KG1 (cell line): ENCODE measurements at regions not wholly inside any gene's neighbourhood (a gene's known extent, or its start where the extent isn't known, plus 50 kb on each side); places are given as distances from the start of the nearest gene placed in this dataset.

Source experiments
- DNase-seq: peaks from one replicate; lab custom pipeline; 2025; lab: John Stamatoyannopoulos, UW

DNA sequence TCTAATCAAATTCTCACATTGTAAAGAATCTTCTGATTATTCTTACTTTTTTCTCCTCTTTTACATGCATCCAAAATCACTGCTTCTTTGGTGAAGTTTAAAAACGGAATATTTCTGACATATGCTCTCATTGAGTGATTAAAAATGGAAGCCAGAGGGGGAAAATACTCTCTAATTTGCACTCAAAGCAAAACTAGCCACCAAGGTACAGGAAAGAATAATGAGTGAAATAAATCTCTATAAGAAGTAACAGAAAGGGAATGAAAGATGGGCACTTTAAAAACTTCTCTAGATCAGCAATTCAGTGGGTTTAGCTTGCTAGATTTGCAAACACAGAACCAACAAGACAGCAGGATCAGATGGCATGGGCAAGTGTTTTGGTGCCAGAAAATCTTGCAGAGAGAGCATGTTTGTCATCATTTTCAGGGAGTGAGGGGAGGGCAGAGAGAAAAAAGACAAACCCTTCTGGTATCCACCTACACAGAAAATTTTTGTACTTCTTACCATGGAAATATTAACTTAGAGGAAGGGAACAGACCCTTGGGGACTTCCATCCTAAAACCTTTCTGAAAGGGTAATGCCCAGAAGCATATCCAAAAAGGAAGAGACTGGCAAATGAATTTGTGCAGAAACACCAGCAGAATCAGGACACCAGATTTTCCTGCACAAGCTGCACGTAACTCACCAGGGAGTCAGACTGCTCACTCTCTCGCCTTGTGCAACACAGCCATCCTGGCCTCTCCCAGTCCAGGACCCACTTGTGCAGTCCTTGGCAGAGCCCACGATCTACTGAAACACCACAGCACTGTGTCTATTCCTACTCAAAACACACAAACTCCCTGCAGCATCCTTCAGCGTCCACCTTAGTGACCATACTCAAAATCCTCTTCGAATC lies 270.2 kb upstream of the PRDM1 start:
- DNase-seq = no peak

DNA sequence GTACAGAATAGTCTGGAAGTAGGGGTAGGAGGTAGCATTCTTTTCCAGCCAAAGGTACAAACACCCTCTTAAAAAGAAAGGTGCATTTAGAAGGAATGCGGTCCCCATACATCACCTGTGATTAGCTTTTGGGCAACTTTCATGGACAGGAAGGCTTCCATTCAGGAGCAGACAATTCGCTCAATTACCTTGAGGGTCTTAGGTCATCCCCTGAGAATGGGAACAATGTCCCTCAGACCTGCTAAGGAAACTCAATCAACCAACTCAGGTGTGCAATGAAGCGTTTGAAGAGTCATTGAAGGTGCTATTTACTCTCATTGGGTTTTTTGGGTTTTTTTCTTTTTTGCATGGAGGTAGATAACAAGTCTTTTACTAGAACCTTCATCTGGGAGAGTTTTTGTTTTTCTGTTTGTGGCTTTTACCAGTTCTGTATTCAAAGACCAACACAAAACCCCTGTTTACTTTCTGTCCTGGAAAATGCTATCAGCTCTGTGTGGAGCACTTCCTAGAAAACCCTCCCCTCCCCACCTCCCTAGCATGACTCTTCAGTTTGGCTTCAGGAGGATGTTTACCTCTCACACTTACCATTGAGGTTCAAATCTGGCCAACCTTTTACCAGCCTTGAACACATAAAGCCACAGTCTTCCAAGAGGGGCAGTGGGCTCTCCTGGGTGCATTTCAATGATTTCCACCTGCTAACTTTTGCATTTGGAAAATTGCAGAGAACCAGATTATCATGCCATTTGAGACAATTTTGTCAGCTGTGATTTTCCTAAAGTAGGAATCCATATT lies 271.2 kb upstream of the PRDM1 start:
- no peak for DNase-seq

DNA sequence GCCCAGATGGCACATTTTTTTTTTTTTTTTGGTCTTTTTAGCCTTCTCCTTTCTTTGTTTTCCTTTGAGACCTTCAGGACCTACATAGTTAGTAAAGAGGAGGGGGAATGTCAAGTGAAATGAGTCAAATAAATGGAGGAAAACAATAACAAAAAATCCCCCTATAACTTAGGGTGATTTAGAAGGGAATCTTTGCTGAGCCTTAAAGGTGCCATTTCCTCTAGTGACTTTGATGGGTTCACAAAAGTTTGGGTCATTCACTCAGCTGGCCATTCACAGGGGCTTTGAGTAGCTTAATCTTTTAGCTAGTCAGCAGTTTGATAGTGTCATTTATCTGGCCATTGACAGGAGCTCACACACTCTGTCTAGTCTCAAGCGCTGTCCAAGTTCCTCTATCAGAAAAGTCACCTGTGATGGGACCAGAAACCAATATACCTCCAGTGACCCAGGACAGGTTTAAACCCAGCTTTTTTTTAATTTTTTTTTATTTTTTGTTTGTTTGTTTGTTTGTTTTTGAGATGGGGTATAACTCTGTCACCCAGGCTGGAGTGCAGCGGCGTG lies 275.1 kb upstream of the PRDM1 start:
- DNase-seq = no peak

DNA sequence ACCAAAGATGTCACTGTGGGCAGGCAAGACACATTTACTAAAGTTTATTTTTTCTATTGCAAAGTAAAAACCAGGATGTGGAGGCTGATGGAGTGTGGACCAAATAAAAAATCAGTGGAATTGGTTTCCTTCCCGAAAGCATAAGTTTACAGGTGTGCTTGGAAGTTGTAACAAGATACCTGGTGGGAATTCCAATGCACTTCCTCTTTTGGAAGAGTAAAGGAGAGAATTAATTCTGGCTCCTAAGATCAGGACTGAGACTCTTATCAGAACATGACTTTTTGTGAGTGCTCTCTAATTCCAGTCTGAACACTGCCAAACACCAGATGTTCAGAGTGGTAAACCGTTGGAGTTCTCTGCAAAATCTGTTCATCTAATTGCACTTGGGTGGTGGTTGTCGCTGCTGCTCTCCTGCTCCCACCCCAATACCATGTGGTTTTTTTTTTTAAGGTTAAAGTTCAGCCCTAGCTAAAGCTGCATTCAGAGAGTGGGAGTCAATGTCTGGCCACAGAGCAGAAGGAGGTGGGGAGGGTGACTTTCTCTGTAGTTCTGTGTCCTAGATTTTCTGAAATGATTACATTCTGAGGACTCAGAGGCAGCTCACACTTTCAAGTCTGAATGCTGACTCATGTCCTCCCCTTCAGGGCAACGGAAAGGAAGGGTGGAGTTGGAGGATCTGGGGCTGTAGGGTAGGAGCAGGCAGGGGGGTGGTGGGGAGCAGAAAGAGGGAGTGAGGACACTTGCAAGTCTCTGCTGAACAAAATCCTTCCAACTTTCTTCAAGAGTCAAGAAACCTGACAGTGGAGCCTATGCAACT lies 275.8 kb upstream of the PRDM1 start:
- DNase-seq = peak; percentile 43

DNA sequence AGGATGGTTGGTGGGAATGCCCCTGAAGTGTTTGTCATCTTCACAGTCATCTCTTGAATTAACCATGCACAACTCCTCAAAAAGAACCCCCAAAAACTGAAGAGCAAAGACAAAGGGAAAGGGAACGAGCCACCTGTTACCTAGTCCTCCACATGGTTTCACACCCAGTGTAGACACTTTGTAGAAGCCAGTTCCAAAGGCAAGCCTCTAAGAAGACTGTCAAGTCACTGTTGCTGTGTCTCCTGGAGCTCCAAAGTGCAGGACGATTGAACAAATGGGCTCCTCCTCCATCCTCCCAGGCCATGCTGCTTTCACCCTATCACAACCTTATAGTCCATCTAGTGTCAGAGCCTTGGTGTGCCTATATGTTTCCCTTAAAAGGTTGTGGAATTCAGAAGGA lies 277.6 kb upstream of the PRDM1 start:
- no peak for DNase-seq

DNA sequence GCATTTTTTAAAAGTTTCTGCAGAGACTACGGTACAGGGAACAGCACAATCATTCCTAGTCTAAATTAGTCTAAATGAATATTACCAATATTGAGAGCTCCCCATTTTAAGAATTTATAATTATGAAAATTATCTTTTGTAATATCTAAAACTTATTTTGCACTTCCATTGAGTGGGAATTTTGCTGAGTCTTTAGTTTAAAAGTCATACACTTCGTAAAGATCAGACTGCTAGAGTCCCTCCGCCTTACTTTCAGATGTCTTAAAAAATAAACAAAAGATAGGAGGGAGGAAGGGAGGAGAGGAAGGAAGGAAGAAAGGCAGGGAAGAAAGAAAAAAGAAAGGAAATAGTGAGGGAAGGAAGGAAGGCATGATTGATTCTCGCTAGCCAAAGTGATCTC lies 278.2 kb upstream of the PRDM1 start:
- no peak for DNase-seq

DNA sequence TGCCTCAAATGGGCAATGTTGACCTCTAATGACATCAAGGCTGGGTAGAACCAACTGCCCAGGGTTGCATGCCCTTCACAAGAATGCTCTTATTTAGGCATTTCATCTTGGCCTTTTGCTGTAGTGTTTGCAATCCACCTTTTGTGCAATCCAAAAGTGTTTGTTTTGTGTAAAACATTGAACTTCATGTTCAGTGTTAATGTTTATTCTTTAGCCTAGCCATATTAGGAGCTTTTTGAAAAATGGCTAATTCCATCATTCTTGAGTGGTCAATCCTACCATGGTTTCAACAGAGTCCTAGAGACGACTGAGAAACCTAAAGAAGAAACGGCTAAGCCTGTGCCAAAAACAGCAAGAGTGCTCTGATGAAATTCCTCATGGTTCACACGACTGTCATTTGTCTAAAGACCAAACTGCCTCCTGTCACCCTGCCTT lies 279.6 kb upstream of the PRDM1 start:
- DNase-seq = no peak

DNA sequence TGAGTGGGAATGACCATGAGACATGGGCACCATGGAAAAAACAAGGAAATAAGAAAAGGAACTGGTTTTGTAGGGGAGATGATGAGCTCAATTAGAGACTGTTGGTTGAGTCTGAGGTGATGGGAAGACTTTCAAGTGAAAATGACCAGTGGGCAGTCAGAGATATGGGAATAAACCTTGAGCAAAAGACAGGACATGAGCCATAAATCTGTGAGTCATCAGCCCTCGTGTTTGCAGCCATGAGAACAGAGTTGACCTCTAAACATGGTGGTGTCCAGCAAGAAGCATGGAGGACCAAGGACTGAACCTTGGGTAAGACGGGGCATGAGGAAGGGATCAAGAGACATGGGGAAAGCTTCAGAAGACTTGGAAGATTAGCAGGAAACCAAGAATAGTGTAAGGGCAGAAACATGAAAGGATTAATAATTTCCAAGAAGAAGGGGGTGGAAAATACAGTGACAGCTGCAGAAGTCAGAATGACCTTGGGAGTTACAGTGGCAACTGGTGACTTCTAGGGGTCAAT lies 280.6 kb upstream of the PRDM1 start:
- DNase-seq = no peak

DNA sequence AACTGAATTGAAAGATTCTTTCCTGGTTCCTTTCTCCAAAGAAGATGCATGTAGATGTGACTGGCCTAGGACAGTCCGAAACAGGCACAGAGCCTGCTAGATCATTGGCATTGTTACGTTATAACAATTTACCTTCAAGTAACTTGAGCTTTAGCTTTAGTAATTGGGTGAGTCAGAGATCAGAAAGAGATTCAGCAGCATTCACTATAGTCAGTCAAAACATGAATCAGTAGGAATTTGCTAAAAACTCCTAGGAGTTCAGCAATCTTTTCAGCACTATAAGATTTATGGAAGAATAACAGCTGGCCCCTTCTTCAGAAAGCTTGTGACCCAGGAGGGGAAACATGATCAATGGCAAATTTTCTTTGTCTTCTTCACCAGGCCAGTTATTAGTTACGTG lies 281.7 kb upstream of the PRDM1 start:
- no peak for DNase-seq

DNA sequence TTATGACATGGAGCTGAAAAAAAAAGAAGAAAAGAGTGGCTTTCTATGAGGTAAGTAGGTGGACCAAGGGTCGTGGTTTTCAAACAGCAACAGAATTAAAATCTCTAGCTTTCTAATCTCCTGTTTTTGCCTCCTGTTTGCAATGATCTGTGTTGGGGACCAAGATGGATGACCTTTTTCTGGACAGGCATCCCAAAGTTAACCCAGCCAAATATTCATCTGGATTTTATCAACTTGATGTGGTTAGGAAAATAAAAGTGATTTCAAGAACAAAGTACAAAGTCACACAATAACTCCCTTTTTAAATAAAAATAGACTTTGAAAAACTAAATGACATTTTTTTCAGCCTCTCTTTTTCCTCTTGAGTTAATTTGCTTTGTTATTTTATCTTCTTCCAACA lies 282.1 kb upstream of the PRDM1 start:
- no peak for DNase-seq

DNA sequence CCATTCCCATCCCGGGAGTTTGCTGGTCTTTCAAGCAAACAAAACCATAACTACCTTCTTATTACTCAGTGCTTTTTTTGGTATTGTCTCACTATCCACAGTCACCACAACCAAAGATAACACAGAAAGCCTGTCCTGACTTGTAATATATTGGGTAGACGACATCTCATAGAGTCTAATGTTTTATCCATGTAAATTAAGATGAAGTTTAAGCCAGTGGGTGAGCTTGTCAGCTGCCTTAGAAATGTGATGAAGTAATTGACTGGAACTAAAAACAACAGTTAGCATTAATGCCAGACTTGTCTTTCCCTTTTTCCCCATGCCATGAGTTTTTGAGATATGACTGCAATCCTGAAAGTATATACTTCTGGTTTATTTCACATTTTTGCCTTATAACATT lies 282.7 kb upstream of the PRDM1 start:
- no peak for DNase-seq

DNA sequence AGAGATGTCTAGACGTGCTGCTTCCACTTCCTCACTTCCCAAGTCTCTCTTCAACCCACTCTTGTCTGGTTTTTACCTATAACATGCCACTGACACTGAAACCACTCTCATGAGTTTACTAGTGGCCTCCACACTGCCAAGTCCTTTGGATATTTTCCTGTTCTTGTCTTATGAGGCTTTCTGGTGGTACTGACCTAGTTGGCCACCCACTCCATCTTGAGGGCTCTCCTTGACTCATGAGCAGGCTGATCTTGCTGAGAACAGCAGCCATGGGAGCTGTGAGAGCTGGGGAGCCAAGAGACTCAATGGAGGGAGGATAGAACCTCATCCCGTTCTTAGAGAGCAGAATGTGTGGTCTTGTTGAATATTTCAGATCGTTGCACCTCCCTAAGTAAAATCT lies 283.4 kb upstream of the PRDM1 start:
- DNase-seq = no peak

DNA sequence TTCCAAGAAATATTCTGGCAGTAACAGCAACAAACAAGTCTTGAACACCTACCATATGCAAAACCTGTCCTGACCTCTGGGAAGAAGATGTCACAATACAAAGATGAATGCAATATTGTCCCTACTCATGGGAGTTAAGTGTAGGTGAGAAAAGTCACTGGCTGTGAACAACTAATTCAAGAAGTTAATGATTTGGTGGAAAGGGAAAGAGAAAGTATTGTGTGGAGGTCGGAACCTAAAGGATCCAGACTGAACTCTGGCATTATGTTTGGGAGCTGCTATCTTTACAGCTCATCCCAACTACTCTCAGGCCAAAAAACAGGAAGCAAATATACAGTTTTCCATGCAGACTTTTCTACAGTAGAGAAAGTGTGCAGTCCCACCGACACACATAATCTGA lies 285.3 kb upstream of the PRDM1 start:
- DNase-seq = no peak

DNA sequence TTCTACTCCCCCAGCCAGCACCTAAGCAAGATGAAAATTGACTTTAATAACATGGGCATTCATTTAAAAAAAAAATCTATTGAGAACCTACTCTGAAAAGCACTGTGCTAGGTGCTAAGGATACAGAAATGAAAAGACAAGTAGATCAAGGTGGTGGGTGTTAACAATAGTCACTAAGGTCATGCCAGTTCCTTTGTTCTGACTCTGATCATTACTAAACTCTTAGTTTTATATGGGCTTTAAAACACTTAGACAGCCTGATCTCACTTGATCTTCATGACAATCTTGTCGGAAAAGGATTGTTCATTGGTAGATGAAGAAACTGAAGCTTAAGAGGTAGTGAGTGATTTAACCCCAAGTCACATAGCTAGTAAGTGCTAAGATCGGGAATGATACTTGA lies 285.7 kb upstream of the PRDM1 start:
- DNase-seq = no peak

DNA sequence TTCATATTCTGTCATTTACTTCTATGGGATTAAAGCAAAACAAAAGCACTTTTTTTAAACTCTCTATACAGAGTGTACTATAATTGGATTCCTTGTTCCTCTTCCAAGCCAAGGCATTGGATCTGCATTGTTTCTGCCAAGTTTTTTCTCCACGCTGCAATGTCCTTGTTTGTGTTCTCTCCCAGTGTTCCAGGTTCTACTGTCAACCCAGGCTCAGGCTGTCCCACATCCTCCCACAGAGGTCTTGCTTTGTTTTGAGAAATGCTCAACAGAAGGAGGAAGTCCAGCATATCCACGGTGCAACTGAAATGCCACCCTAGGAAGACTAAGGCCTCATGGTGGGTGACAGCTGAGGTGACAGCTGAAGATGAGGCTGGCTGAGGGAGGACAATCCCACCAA lies 287.1 kb upstream of the PRDM1 start:
- DNase-seq = no peak

DNA sequence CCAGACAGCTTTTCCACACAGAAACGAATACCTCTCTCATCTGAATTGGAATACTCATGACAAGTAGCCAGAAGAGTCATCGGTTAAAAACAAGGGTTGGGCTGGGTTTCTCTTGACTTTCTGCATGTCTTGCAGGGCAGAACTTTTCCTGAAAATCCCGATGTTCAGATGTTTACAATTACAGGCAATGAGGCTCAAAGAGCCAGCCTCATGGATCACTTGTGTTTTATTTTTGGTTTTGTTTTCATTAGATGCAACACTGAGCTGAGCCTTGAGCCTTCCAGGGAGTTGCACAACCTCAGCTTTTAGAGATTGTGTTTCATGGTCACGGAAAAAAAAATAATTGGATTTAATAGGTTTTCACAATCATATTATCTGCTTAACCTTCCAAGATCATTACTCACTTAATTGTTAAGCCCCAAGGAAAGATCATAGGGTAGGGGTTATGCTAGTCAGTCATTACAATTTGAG lies 288.1 kb upstream of the PRDM1 start:
- no peak for DNase-seq

DNA sequence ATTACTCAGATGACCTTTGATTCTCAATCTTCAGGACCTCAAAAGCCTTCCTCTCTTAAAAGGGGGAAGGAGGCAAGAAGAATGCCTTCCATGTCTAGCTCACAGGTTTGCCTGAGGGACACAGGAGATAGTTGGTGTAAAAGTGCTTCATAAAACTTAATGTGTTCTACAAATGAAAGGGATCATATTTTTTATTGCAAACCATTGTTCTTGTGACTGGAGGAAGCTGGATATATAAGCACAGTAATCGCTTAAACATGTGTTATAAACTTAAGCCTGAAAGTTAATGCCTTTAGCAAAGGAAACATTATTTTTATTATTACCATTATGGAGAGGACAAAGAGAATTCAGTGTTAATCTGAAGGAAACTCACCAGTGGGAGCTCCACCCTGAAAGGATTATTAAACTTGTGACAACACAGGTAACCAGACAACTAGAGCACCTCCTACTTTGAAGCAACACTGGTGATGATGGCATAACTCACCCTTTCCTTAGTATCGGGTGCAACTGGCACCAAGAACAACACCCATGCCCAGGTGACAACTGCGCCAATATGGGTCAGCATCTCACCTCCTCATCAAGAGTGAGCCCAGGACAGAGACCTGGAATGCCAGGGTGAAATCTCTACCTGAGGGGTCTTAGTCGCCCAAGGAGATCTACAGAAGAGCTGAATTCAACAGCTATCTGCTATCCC lies 288.7 kb upstream of the PRDM1 start:
- no peak for DNase-seq

DNA sequence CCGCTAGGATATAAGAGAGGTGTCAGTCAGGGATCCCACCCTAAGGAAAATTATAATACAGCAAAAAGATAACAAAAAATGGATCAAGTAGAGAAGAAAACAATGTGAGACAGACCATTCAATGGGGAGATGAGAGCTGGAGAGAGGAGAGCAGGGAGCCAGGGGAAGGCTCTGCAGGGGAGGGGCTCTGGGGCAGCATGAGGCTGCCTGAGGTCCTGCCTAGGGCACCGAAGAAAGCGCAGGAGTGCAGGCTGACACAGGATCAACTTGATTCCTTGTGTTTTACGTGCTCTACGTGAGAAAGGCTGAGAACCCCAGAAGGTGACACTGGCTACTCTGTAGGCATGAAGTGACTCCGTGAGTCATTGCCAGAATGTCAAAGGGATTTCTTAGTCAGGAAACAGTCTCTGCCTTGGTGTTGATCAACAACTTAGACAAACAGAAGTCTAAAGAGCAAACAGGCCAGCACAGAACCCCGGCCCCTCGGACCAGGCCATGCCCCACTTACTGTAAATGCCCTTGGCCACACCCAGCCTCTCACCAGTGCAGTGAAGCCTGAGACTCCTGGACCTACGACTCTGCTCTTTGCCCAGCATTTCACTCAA lies 290.1 kb upstream of the PRDM1 start:
- DNase-seq = no peak

DNA sequence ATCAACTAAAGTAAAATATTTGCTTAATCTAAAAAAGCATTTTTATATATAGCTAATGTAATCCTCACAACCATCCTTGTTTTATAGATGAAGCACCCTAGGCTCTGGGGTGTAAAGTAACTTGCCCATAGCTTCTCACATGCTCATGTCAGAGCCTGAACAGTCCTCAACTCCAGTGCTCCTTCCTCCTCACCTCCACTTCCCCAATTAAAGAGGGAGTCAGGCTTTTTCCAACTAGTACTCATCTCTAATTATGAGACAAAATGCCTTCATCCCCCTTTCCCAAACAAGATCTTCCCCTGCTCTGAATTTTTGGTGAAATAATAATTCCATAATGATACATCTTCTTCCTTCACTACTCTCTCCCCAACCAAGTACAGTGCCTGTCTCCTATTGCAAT lies 290.8 kb upstream of the PRDM1 start:
- DNase-seq = no peak

DNA sequence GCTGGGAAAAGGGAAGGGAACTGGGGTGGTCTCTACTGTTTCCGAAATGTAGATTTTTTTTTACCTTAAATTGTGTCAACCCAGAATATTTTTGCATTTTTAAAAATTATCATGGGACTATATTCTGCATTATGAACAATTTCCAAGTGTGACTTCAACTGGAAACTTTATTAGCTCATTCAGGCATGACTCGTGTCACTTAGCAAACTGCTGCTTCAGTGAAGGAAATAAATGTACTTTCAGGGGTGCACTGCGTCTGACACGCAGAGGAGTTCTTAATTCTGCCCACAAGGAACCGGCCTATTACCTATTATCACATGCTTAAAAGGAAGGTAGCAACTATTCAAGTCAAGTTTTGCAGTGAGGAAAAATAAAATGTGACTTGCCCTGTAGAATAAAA lies 291.3 kb upstream of the PRDM1 start:
- no peak for DNase-seq

DNA sequence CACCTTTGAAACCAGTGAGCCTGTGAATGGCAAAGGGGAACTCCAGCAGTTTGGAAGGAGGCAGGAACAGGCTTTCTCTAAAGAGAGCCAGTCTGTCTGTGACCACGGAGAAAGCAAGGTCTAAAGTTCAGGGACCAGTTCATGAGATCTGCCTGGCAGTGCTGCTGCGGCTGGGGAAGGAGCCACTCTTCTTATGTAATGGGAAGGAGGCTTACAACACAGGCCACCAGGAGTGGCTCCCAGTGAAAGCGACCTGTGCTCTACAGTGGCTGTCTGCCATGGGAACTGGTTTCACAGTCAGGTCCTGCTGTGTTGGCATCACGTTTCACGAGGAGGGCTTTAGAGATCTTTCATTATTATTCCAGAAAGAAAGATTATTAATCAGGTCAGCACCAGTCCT lies 291.9 kb upstream of the PRDM1 start:
- no peak for DNase-seq
